MM.1S (cell line): ENCODE measurements at regions not wholly inside any gene's neighbourhood (a gene's known extent, or its start where the extent isn't known, plus 50 kb on each side); places are given as distances from the start of the nearest gene placed in this dataset.

Experiments used
- DNase-seq: peaks from one replicate; pipeline ENCODE4 v3.0.0-alpha.2; 2015
- H2AFZ ChIP-seq: fragments of 300-600 bp; sonication (generic); 2 replicates; pipeline ENCODE4 v1.6.0; 2016; ENCODE audit warnings: antibody characterized with exemption, low read length
- H3F3A ChIP-seq: fragments of 300-600 bp; sonication (generic); 2 replicates; pipeline ENCODE4 v1.6.1; 2016; ENCODE audit warnings: mild to moderate bottlenecking, antibody characterized with exemption, low read length, moderate library complexity, mixed read lengths; ENCODE audit not compliant: insufficient read depth
- H3K27ac ChIP-seq: fragments of 300-600 bp; sonication (generic); 2 replicates; pipeline ENCODE4 v1.5.1; 2016; ENCODE audit warnings: mild to moderate bottlenecking, low read length
- H3K27me3 ChIP-seq: fragments of 300-600 bp; sonication (generic); replicated peaks from 2 replicates; pipeline ENCODE4 v1.6.0; 2016; ENCODE audit warnings: low read length; ENCODE audit not compliant: insufficient read depth
- H3K36me3 ChIP-seq: fragments of 300-600 bp; sonication (generic); replicated peaks from 2 replicates; pipeline ENCODE4 v1.6.1; 2016; ENCODE audit warnings: mild to moderate bottlenecking, low read length, mixed read lengths; ENCODE audit not compliant: insufficient read depth
- H3K4me1 ChIP-seq: fragments of 300-600 bp; sonication (generic); 2 replicates; pipeline ENCODE4 v1.6.1; 2016; ENCODE audit warnings: low read length, mixed read lengths
- H3K4me2 ChIP-seq: fragments of 300-600 bp; sonication (generic); 2 replicates; pipeline ENCODE4 v1.6.0; 2016; ENCODE audit warnings: low read depth, low read length
- H3K4me3 ChIP-seq: fragments of 300-600 bp; sonication (generic); 2 replicates; pipeline ENCODE4 v1.5.1; 2016; ENCODE audit warnings: low read length, mixed read lengths
- H3K79me2 ChIP-seq: fragments of 300-600 bp; sonication (generic); 2 replicates; pipeline ENCODE4 v1.6.1; 2016; ENCODE audit warnings: mixed run types, low read length, mixed read lengths
- H3K9ac ChIP-seq: fragments of 300-600 bp; sonication (generic); 2 replicates; pipeline ENCODE4 v1.6.1; 2016; ENCODE audit warnings: low read length, mixed read lengths
- H3K9me2 ChIP-seq: fragments of 300-600 bp; sonication (generic); replicated peaks from 2 replicates; pipeline ENCODE4 v1.6.1; 2016; ENCODE audit warnings: mild to moderate bottlenecking, low read length, mixed read lengths; ENCODE audit not compliant: insufficient read depth
- H3K9me3 ChIP-seq: fragments of 300-600 bp; sonication (generic); replicated peaks from 2 replicates; pipeline ENCODE4 v1.6.1; 2016; ENCODE audit warnings: mild to moderate bottlenecking, low read length, mixed read lengths; ENCODE audit not compliant: insufficient read depth
- H4K20me1 ChIP-seq: fragments of 300-600 bp; sonication (generic); 2 replicates; pipeline ENCODE4 v1.6.1; 2016; ENCODE audit warnings: mild to moderate bottlenecking, low read length, moderate library complexity, mixed read lengths; ENCODE audit not compliant: insufficient read depth
- CTCF ChIP-seq: fragments of 300-600 bp; sonication (generic); IDR thresholded peaks from 2 replicates; pipeline ENCODE4 v1.5.1; 2016; ENCODE audit warnings: antibody characterized with exemption, low read length, mixed read lengths
- EZH2 ChIP-seq: fragments of 300-600 bp; sonication (generic); optimal IDR thresholded peaks from 2 replicates; pipeline ENCODE3; 2017; ENCODE audit warnings: low read depth, mild to moderate bottlenecking, antibody characterized with exemption, low read length, mixed read lengths
- EZH2phosphoT487 ChIP-seq: fragments of 300-600 bp; sonication (generic); IDR thresholded peaks from 2 replicates; pipeline ENCODE4 v1.6.1; 2018; ENCODE audit warnings: antibody characterized with exemption, low read length

GRCh38 chrX:138345801-138346200 lies 365.7 kb downstream of the FGF13 start:
- Histone ChIP-seq H2AFZ (no peak overlapping the region), H3K9me3 (no peaks in the 10 kb centered on the region)

GRCh38 chrX:138349351-138349750 lies 362.2 kb downstream of the FGF13 start:
- TF ChIP-seq EZH2phosphoT487 (no peak), CTCF (no peak), EZH2 (no peak)
- no peak for DNase-seq
- H3K9me3 ChIP-seq: no peaks in the 10 kb centered on the region
- H3K4me2 ChIP-seq: no peak overlapping the region
- no peak overlapping the region for H3K9ac ChIP-seq
- H3K79me2 ChIP-seq: no peaks in the 10 kb centered on the region
- H3K9me2 ChIP-seq: no peaks in the 10 kb centered on the region
- no peaks in the 10 kb centered on the region for H3F3A ChIP-seq
- no peaks in the 10 kb centered on the region for H4K20me1 ChIP-seq
- H3K4me1 ChIP-seq: no peaks in the 10 kb centered on the region
- H3K27ac ChIP-seq: no peak overlapping the region
- H3K4me3 ChIP-seq: no peak overlapping the region
- H3K36me3 ChIP-seq: no peaks in the 10 kb centered on the region
- H3K27me3 ChIP-seq: no peaks in the 10 kb centered on the region
- no peak overlapping the region for H2AFZ ChIP-seq

More at GRCh38 chrX:138345801-138346200, 365.7 kb downstream of the FGF13 start:
- Histone ChIP-seq H3K79me2 (no peaks in the 10 kb centered on the region), H3K27me3 (no peaks in the 10 kb centered on the region), H3K4me2 (no peak overlapping the region), H4K20me1 (no peaks in the 10 kb centered on the region), H3K9me2 (no peaks in the 10 kb centered on the region), H3F3A (no peaks in the 10 kb centered on the region), H3K4me1 (no peaks in the 10 kb centered on the region), H3K4me3 (no peak overlapping the region), H3K9ac (no peak overlapping the region), H3K36me3 (no peaks in the 10 kb centered on the region), H3K27ac (no peak overlapping the region)
- TF ChIP-seq EZH2phosphoT487 (no peak), EZH2 (no peak), CTCF (no peak)
- DNase-seq: no peak

- no peak overlapping the region for H3K9ac ChIP-seq
- no peaks in the 10 kb centered on the region for H3K9me3 ChIP-seq
- H2AFZ ChIP-seq: no peak overlapping the region
- H3K4me3 ChIP-seq: no peak overlapping the region
- no peaks in the 10 kb centered on the region for H3K27me3 ChIP-seq
- no peaks in the 10 kb centered on the region for H3K4me1 ChIP-seq
- DNase-seq: no peak
- no peak overlapping the region for H3K27ac ChIP-seq
- no peaks in the 10 kb centered on the region for H3F3A ChIP-seq
- no peak overlapping the region for H3K4me2 ChIP-seq
- no peak for TF ChIP-seq EZH2
- TF ChIP-seq EZH2phosphoT487: no peak
- no peaks in the 10 kb centered on the region for H3K79me2 ChIP-seq
- H4K20me1 ChIP-seq: no peaks in the 10 kb centered on the region
- H3K36me3 ChIP-seq: no peaks in the 10 kb centered on the region
- H3K9me2 ChIP-seq: no peaks in the 10 kb centered on the region
These were observed 332.6 kb downstream of the FGF13 start for GRCh38 chrX:138378876-138379275.

- no peak overlapping the region for H3K27ac ChIP-seq
- TF ChIP-seq EZH2 (no peak), EZH2phosphoT487 (no peak), CTCF (no peak)
- no peaks in the 10 kb centered on the region for H3F3A ChIP-seq
- H3K9me3 ChIP-seq: no peaks in the 10 kb centered on the region
- H3K79me2 ChIP-seq: no peaks in the 10 kb centered on the region
- H3K4me1 ChIP-seq: no peaks in the 10 kb centered on the region
- no peak for DNase-seq
- no peaks in the 10 kb centered on the region for H3K36me3 ChIP-seq
- no peak overlapping the region for H3K9ac ChIP-seq
- H3K4me2 ChIP-seq: no peak overlapping the region
- H3K27me3 ChIP-seq: no peaks in the 10 kb centered on the region
- H3K4me3 ChIP-seq: no peak overlapping the region
- H3K9me2 ChIP-seq: no peaks in the 10 kb centered on the region
- H2AFZ ChIP-seq: no peak overlapping the region
- H4K20me1 ChIP-seq: no peaks in the 10 kb centered on the region
These were observed 303.4 kb downstream of the FGF13 start for GRCh38 chrX:138408101-138408500.
